AG09309 (cell line): ENCODE measurements at regions not wholly inside any gene's neighbourhood (a gene's known extent, or its start where the extent isn't known, plus 50 kb on each side); places are given as distances from the start of the nearest gene placed in this dataset.

Experiments used
- DNase-seq: peaks from one replicate; pipeline ENCODE4 v3.0.0-alpha.2; 2010; ENCODE audit warnings: low read depth
- H3K4me3 ChIP-seq: 2 replicates; pipeline ENCODE4 v1.5.1; 2011; ENCODE audit warnings: mild to moderate bottlenecking, low read depth, low read length, moderate library complexity; ENCODE audit not compliant: control insufficient read depth
- CTCF ChIP-seq: IDR thresholded peaks from 2 replicates; pipeline ENCODE4 v1.5.1; 2011; ENCODE audit warnings: mild to moderate bottlenecking, low read depth, low read length, inconsistent platforms; ENCODE audit not compliant: insufficient read depth, control insufficient read depth; ENCODE audit errors: missing control alignments

GRCh38 chr19:46927106-46927505, 66.3 kb downstream of the ARHGAP35 start:
- no peak overlapping the region for H3K4me3 ChIP-seq
- no peak for TF ChIP-seq CTCF
- DNase-seq: no peak

GRCh38 chr19:46927893-46928292, 67.1 kb downstream of the ARHGAP35 start:
- TF ChIP-seq CTCF: no peak
- DNase-seq: no peak
- no peak overlapping the region for H3K4me3 ChIP-seq

GRCh38 chr19:46928951-46929350, 68.2 kb downstream of the ARHGAP35 start:
- H3K4me3 ChIP-seq: no peak overlapping the region
- TF ChIP-seq CTCF: peak; percentile 21
- DNase-seq: no peak

- DNase-seq: no peak
These were observed 70.4 kb downstream of the ARHGAP35 start for GRCh38 chr19:46931202-46931601.

GRCh38 chr19:46932346-46932745, 71.5 kb downstream of the ARHGAP35 start:
- DNase-seq: no peak
- no peak for TF ChIP-seq CTCF

More at GRCh38 chr19:46931202-46931601, 70.4 kb downstream of the ARHGAP35 start:
- TF ChIP-seq CTCF: no peak
- no peak overlapping the region for H3K4me3 ChIP-seq

GRCh38 chr19:46935066-46935663, 74.4 kb downstream of the ARHGAP35 start:
- no peak overlapping the region for H3K4me3 ChIP-seq
- no peak for DNase-seq
- TF ChIP-seq CTCF: no peak

More at GRCh38 chr19:46932346-46932745, 71.5 kb downstream of the ARHGAP35 start:
- H3K4me3 ChIP-seq: no peak overlapping the region
